HCT116 (cell line): ENCODE measurements at regions not wholly inside any gene's neighbourhood (a gene's known extent, or its start where the extent isn't known, plus 50 kb on each side); places are given as distances from the start of the nearest gene placed in this dataset.

Experiments
- ATAC-seq: fragments of 200-7000 bp; cut with Tn5 transposase; 2 replicates; pipeline ENCODE4 v1.9.1; 2020; ENCODE audit warnings: mild to moderate bottlenecking, moderate library complexity
- BruUV-seq: library from RNA; stranded (reverse); fragments of 400-500 nt; replicated peaks from 2 replicates; lab custom pipeline; 2021; lab: Mats Ljungman, UMichigan
- CTCF ChIA-PET: fragments of 300-600 bp; sonication (Branson Sonifier 250); formaldehyde crosslinking; loops from one replicate; lab custom pipeline; 2021; ENCODE audit warnings: antibody characterized with exemption; lab: Charles Lee
- POLR2A ChIA-PET: fragments of 300-600, 350-600 bp; sonication (Branson Sonifier 250); formaldehyde crosslinking; loops from one replicate; lab custom pipeline; 2021; ENCODE audit warnings: antibody characterized with exemption; lab: Charles Lee
- RAD21 ChIA-PET, 2 experiments: fragments of 300-600 bp; sonication (Branson Sonifier 250); formaldehyde crosslinking; loops; one replicate each; lab custom pipeline; 2023; ENCODE audit warnings: low total read pairs in 2 of 2; ENCODE audit not compliant: uncharacterized antibody in 2 of 2, unreplicated experiment in 2 of 2, low non-redundant PET in 1 of 2; lab: Charles Lee
- DNase-seq: peaks from one replicate; pipeline ENCODE4 v3.0.0-alpha.2; 2010; ENCODE audit warnings: low read depth, low spot score
- H2AFZ ChIP-seq: fragments of 200-600 bp; shearing (Covaris generic), sonication (generic); 2 replicates; pipeline ENCODE4 v1.6.1; 2017; ENCODE audit warnings: low read depth, mixed run types, mixed read lengths, antibody characterized with exemption, low read length; ENCODE audit not compliant: poor library complexity, severe bottlenecking
- H3K27ac ChIP-seq: 2 replicates; pipeline ENCODE4 v1.5.1; 2012; ENCODE audit warnings: low read depth, low read length
- H3K27me3 ChIP-seq: fragments of 200-600 bp; sonication (generic); 2 replicates; pipeline ENCODE4 v1.6.1; 2016; ENCODE audit warnings: mixed run types, low read length, mixed read lengths; ENCODE audit not compliant: insufficient read depth
- H3K36me3 ChIP-seq, 2 experiments: fragments of 200-500 bp in 1 of 2; fragments of 200-600 bp in 1 of 2; sonication (Bioruptor generic) in 1 of 2; sonication (generic) in 1 of 2; 2 replicates each; pipeline versions ENCODE4 v1.5.1 to v1.6.1; 2014 to 2016; ENCODE audit warnings: low read length in 2 of 2, inconsistent platforms in 1 of 2, mixed read lengths in 1 of 2, mixed run types in 1 of 2; ENCODE audit not compliant: insufficient read depth in 2 of 2, control insufficient read depth in 1 of 2
- H3K4me1 ChIP-seq, 2 experiments: fragments of 200-600 bp in 1 of 2; sonication (generic) in 1 of 2; 2 replicates each; pipeline versions ENCODE4 v1.5.1 to v1.6.1; 2012 to 2017; ENCODE audit warnings: low read length in 2 of 2, inconsistent platforms in 1 of 2, mild to moderate bottlenecking in 1 of 2, mixed read lengths in 1 of 2, mixed run types in 1 of 2, moderate library complexity in 1 of 2; ENCODE audit not compliant: insufficient read depth in 2 of 2, control insufficient read depth in 1 of 2
- H3K4me2 ChIP-seq: fragments of 200-600 bp; sonication (generic); 2 replicates; pipeline ENCODE4 v1.6.1; 2017; ENCODE audit warnings: mixed run types, low read length, mixed read lengths
- H3K4me3 ChIP-seq, 2 experiments: fragments of 200-600 bp in 1 of 2; sonication (generic) in 1 of 2; replicated peaks in 1 of 2; 2 replicates each; pipeline ENCODE4 v1.5.1; 2011 to 2016; ENCODE audit warnings: low read length in 2 of 2, control low read depth in 1 of 2, low read depth in 1 of 2, mild to moderate bottlenecking in 1 of 2, mixed read lengths in 1 of 2, mixed run types in 1 of 2
- H3K79me2 ChIP-seq: fragments of 200-600 bp; sonication (generic); 2 replicates; pipeline ENCODE4 v1.6.1; 2017; ENCODE audit warnings: mild to moderate bottlenecking, mixed run types, low read length, moderate library complexity, mixed read lengths; ENCODE audit not compliant: insufficient read depth
- H3K9ac ChIP-seq: fragments of 200-600 bp; sonication (generic); 2 replicates; pipeline ENCODE4 v1.6.1; 2016; ENCODE audit warnings: low read length, mixed read lengths
- H3K9me2 ChIP-seq: fragments of 200-600 bp; sonication (generic), shearing (Covaris generic); 2 replicates; pipeline ENCODE4 v1.6.1; 2017; ENCODE audit warnings: mixed run types, mild to moderate bottlenecking, moderate library complexity; ENCODE audit not compliant: insufficient read depth
- H3K9me3 ChIP-seq, 2 experiments: fragments of 200-500 bp in 1 of 2; fragments of 200-600 bp in 1 of 2; sonication (Bioruptor generic) in 1 of 2; sonication (generic) in 1 of 2; 2 replicates each; pipeline ENCODE4 v1.6.1; 2014 to 2017; ENCODE audit warnings: low read length in 2 of 2, mixed read lengths in 2 of 2, inconsistent platforms in 1 of 2, low read depth in 1 of 2, mild to moderate bottlenecking in 1 of 2, mixed run types in 1 of 2, moderate library complexity in 1 of 2; ENCODE audit not compliant: control insufficient read depth in 1 of 2, insufficient read depth in 1 of 2
- H4K20me1 ChIP-seq: fragments of 200-600 bp; sonication (generic), shearing (Covaris generic); 2 replicates; pipeline ENCODE4 v1.6.1; 2017; ENCODE audit warnings: mixed run types, mild to moderate bottlenecking, moderate library complexity; ENCODE audit not compliant: insufficient read depth
- CEBPB ChIP-seq: IDR thresholded peaks from 2 replicates; pipeline ENCODE4 v1.6.1; 2012; ENCODE audit warnings: low read depth
- ELF1 ChIP-seq: IDR thresholded peaks from 2 replicates; pipeline ENCODE4 v1.6.1; 2012; ENCODE audit warnings: low read depth, borderline replicate concordance
- FOSL1 ChIP-seq: IDR thresholded peaks from 2 replicates; pipeline ENCODE4 v1.6.1; 2012; ENCODE audit warnings: low read depth
- POLR2A ChIP-seq: IDR thresholded peaks from 2 replicates; pipeline ENCODE4 v1.7.0; 2011; ENCODE audit warnings: borderline replicate concordance; ENCODE audit not compliant: insufficient read depth, insufficient read length; ENCODE audit errors: extremely low read depth
- SP1 ChIP-seq: IDR thresholded peaks from 2 replicates; pipeline ENCODE4 v1.6.1; 2012; ENCODE audit warnings: low read depth
- SRF ChIP-seq: IDR thresholded peaks from 2 replicates; pipeline ENCODE4 v1.6.1; 2012; ENCODE audit warnings: low read depth
- YY1 ChIP-seq: IDR thresholded peaks from 2 replicates; pipeline ENCODE4 v1.6.1; 2011; ENCODE audit warnings: low read length, low read depth, moderate library complexity, mild to moderate bottlenecking; ENCODE audit not compliant: insufficient replicate concordance; ENCODE audit errors: extremely low read depth
- ZFX ChIP-seq: fragments of 450-650 bp; IDR thresholded peaks from 2 replicates; pipeline ENCODE4 v1.6.1; 2017
- intact Hi-C: fragments of 100-400 bp; cut with micrococcal nuclease; formaldehyde crosslinking; loops from 2 replicates; pipeline ENCODE4 v1.10.0; 2022
- TF ChIP-seq, protein P1 (sequence below), 3 experiments: fragments of 200-600 bp in 1 of 3; sonication (generic) in 1 of 3; IDR thresholded peaks in 2 of 3; conservative IDR thresholded peaks in 1 of 3; 2 replicates each; pipeline ENCODE4 v1.5.1; 2012 to 2017; ENCODE audit warnings: low read depth in 2 of 3, low read length in 2 of 3, antibody characterized with exemption in 1 of 3, borderline replicate concordance in 1 of 3, control low read depth in 1 of 3, mild to moderate bottlenecking in 1 of 3, mixed read lengths in 1 of 3, mixed run types in 1 of 3, moderate library complexity in 1 of 3; ENCODE audit not compliant: insufficient read depth in 1 of 3
- TF ChIP-seq, protein P2 (sequence below): IDR thresholded peaks from 2 replicates; pipeline ENCODE4 v1.6.1; 2012

DNA sequence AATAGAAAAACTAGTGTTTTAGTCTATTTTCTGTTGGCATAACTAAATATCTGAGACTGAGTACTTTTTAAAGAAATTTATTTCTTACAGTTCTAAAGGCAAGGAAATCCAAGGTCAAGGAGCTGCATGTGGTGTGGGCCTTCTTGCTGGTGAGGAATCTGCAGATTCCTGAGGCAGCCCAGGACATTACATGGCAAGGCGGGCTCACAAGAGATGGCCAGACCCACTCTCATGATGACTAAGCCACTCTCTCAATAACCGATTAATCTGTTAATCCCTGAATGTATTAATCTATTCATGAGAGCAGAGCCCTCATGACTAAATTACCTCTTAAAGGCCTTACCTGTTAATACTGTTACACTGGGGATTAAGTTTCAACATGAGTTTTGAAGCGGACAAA lies 340.8 kb downstream of the GRXCR1 start:
- H3K4me3 ChIP-seq = no peak overlapping the region
- DNase-seq = no peak
- H3K9me3 ChIP-seq = peaks cover 10% of the 10 kb centered on the region in 2 experiments; a peak in 2 of 4 replicates
- no peak overlapping the region for H3K4me2 ChIP-seq
- POLR2A ChIA-PET = no interaction called here
- ATAC-seq = no peak
- intact Hi-C loops = no loop called here
- H4K20me1 ChIP-seq = no peaks in the 10 kb centered on the region
- no peak for TF ChIP-seq ZFX
- no peaks in the 10 kb centered on the region for H3K36me3 ChIP-seq
- no peak overlapping the region for H3K27ac ChIP-seq
- no TSS peak for BruUV-seq
- no peaks in the 10 kb centered on the region for H3K79me2 ChIP-seq
- no peaks in the 10 kb centered on the region for H3K27me3 ChIP-seq
- CTCF ChIA-PET = no interaction called here
- RAD21 ChIA-PET = no interaction called here
- H2AFZ ChIP-seq = no peak overlapping the region
- no peak overlapping the region for H3K9ac ChIP-seq
- no peaks in the 10 kb centered on the region for H3K4me1 ChIP-seq
- H3K9me2 ChIP-seq = no peaks in the 10 kb centered on the region

DNA sequence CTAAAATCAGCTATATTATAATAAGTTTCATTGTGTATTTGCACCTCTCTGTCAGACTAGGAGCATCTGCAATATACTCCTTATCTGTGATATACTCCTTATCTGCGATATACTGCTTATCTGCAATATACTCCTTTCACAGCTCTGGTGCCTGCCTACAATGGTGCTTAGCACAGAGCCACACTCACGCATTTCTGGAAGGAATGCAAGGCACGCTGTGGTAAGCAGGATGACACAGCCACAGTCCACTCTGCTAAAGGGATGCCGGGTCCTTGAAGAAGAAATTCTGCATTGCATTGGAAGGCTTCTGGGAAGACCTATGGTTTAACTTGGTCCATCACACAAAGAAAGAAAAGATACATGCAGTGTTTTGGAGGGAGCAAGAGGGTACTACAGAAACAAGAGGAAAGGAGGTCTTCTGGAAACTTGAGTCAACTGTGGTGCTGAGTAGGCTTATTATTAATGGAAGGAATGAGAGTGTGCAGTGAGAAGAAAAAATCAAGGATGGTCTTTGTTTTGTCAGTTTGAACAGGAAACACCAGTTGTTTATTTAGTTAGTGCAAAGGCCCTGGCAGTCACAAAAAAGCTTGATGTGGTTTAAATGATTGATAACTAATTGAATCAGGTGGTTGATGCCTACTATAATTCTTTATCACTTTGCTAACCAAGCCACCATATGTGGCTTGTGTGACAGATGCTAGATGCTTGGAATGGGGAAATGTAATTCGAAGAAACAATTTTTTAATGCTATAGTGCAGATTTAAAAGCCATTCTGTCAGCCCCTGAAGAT lies 342.3 kb downstream of the GRXCR1 start:
- no TSS peak for BruUV-seq
- no peak overlapping the region for H2AFZ ChIP-seq
- TF ChIP-seq, protein P1, sequence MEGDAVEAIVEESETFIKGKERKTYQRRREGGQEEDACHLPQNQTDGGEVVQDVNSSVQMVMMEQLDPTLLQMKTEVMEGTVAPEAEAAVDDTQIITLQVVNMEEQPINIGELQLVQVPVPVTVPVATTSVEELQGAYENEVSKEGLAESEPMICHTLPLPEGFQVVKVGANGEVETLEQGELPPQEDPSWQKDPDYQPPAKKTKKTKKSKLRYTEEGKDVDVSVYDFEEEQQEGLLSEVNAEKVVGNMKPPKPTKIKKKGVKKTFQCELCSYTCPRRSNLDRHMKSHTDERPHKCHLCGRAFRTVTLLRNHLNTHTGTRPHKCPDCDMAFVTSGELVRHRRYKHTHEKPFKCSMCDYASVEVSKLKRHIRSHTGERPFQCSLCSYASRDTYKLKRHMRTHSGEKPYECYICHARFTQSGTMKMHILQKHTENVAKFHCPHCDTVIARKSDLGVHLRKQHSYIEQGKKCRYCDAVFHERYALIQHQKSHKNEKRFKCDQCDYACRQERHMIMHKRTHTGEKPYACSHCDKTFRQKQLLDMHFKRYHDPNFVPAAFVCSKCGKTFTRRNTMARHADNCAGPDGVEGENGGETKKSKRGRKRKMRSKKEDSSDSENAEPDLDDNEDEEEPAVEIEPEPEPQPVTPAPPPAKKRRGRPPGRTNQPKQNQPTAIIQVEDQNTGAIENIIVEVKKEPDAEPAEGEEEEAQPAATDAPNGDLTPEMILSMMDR (IDR thresholded peaks at IDR 0.05 in 2 of 3, conservative IDR thresholded peaks at IDR 0.05 in 1 of 3; ENCODE audit: borderline replicate concordance in 1 of 3, insufficient read depth in 1 of 3, low read depth in 2 of 3, low read length in 2 of 3) = no peak
- no peak for TF ChIP-seq ELF1
- TF ChIP-seq SP1 = no peak
- TF ChIP-seq, protein P2, sequence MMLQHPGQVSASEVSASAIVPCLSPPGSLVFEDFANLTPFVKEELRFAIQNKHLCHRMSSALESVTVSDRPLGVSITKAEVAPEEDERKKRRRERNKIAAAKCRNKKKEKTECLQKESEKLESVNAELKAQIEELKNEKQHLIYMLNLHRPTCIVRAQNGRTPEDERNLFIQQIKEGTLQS = no peak
- TF ChIP-seq POLR2A = no peak
- no peak for TF ChIP-seq FOSL1
- TF ChIP-seq SRF = no peak
- TF ChIP-seq CEBPB = no peak
- no peak for TF ChIP-seq YY1
- TF ChIP-seq, all 23 proteins: peak for 0
- H3K9me3 ChIP-seq = peaks cover 11 to 15% of the 10 kb centered on the region in 2 experiments; a peak in 2 of 4 replicates
- no peak overlapping the region for H3K4me3 ChIP-seq
- H3K27ac ChIP-seq = no peak overlapping the region
- H4K20me1 ChIP-seq = no peaks in the 10 kb centered on the region
- no peaks in the 10 kb centered on the region for H3K4me1 ChIP-seq
- DNase-seq = no peak
- intact Hi-C loops = no loop called here
- H3K27me3 ChIP-seq = no peaks in the 10 kb centered on the region
- no peak overlapping the region for H3K9ac ChIP-seq
- no peaks in the 10 kb centered on the region for H3K36me3 ChIP-seq
- no peaks in the 10 kb centered on the region for H3K79me2 ChIP-seq
- ChIA-PET POLR2A (no interaction called here), CTCF (no interaction called here), RAD21 (no interaction called here)
- no peak for ATAC-seq
- H3K4me2 ChIP-seq = no peak overlapping the region
- H3K9me2 ChIP-seq = no peaks in the 10 kb centered on the region
